HCT116 (cell line): ENCODE measurements at regions not wholly inside any gene's neighbourhood (a gene's known extent, or its start where the extent isn't known, plus 50 kb on each side); places are given as distances from the start of the nearest gene placed in this dataset.

Experiments used
- ATAC-seq: fragments of 200-7000 bp; cut with Tn5 transposase; 2 replicates; pipeline ENCODE4 v1.9.1; 2020; ENCODE audit warnings: mild to moderate bottlenecking, moderate library complexity
- BruUV-seq: library from RNA; stranded (reverse); fragments of 400-500 nt; replicated peaks from 2 replicates; lab custom pipeline; 2021; lab: Mats Ljungman, UMichigan
- CTCF ChIA-PET: fragments of 300-600 bp; sonication (Branson Sonifier 250); formaldehyde crosslinking; loops from one replicate; lab custom pipeline; 2021; ENCODE audit warnings: antibody characterized with exemption; lab: Charles Lee
- POLR2A ChIA-PET: fragments of 300-600, 350-600 bp; sonication (Branson Sonifier 250); formaldehyde crosslinking; loops from one replicate; lab custom pipeline; 2021; ENCODE audit warnings: antibody characterized with exemption; lab: Charles Lee
- RAD21 ChIA-PET, 2 experiments: fragments of 300-600 bp; sonication (Branson Sonifier 250); formaldehyde crosslinking; loops; one replicate each; lab custom pipeline; 2023; ENCODE audit warnings: low total read pairs in 2 of 2; ENCODE audit not compliant: uncharacterized antibody in 2 of 2, unreplicated experiment in 2 of 2, low non-redundant PET in 1 of 2; lab: Charles Lee
- DNase-seq: peaks from one replicate; pipeline ENCODE4 v3.0.0-alpha.2; 2010; ENCODE audit warnings: low read depth, low spot score
- H2AFZ ChIP-seq: fragments of 200-600 bp; shearing (Covaris generic), sonication (generic); 2 replicates; pipeline ENCODE4 v1.6.1; 2017; ENCODE audit warnings: low read depth, mixed run types, mixed read lengths, antibody characterized with exemption, low read length; ENCODE audit not compliant: poor library complexity, severe bottlenecking
- H3K27ac ChIP-seq: 2 replicates; pipeline ENCODE4 v1.5.1; 2012; ENCODE audit warnings: low read depth, low read length
- H3K27me3 ChIP-seq: fragments of 200-600 bp; sonication (generic); 2 replicates; pipeline ENCODE4 v1.6.1; 2016; ENCODE audit warnings: mixed run types, low read length, mixed read lengths; ENCODE audit not compliant: insufficient read depth
- H3K36me3 ChIP-seq, 2 experiments: fragments of 200-500 bp in 1 of 2; fragments of 200-600 bp in 1 of 2; sonication (Bioruptor generic) in 1 of 2; sonication (generic) in 1 of 2; 2 replicates each; pipeline versions ENCODE4 v1.5.1 to v1.6.1; 2014 to 2016; ENCODE audit warnings: low read length in 2 of 2, inconsistent platforms in 1 of 2, mixed read lengths in 1 of 2, mixed run types in 1 of 2; ENCODE audit not compliant: insufficient read depth in 2 of 2, control insufficient read depth in 1 of 2
- H3K4me1 ChIP-seq, 2 experiments: fragments of 200-600 bp in 1 of 2; sonication (generic) in 1 of 2; 2 replicates each; pipeline versions ENCODE4 v1.5.1 to v1.6.1; 2012 to 2017; ENCODE audit warnings: low read length in 2 of 2, inconsistent platforms in 1 of 2, mild to moderate bottlenecking in 1 of 2, mixed read lengths in 1 of 2, mixed run types in 1 of 2, moderate library complexity in 1 of 2; ENCODE audit not compliant: insufficient read depth in 2 of 2, control insufficient read depth in 1 of 2
- H3K4me2 ChIP-seq: fragments of 200-600 bp; sonication (generic); 2 replicates; pipeline ENCODE4 v1.6.1; 2017; ENCODE audit warnings: mixed run types, low read length, mixed read lengths
- H3K4me3 ChIP-seq, 2 experiments: fragments of 200-600 bp in 1 of 2; sonication (generic) in 1 of 2; replicated peaks in 1 of 2; 2 replicates each; pipeline ENCODE4 v1.5.1; 2011 to 2016; ENCODE audit warnings: low read length in 2 of 2, control low read depth in 1 of 2, low read depth in 1 of 2, mild to moderate bottlenecking in 1 of 2, mixed read lengths in 1 of 2, mixed run types in 1 of 2
- H3K79me2 ChIP-seq: fragments of 200-600 bp; sonication (generic); 2 replicates; pipeline ENCODE4 v1.6.1; 2017; ENCODE audit warnings: mild to moderate bottlenecking, mixed run types, low read length, moderate library complexity, mixed read lengths; ENCODE audit not compliant: insufficient read depth
- H3K9ac ChIP-seq: fragments of 200-600 bp; sonication (generic); 2 replicates; pipeline ENCODE4 v1.6.1; 2016; ENCODE audit warnings: low read length, mixed read lengths
- H3K9me2 ChIP-seq: fragments of 200-600 bp; sonication (generic), shearing (Covaris generic); 2 replicates; pipeline ENCODE4 v1.6.1; 2017; ENCODE audit warnings: mixed run types, mild to moderate bottlenecking, moderate library complexity; ENCODE audit not compliant: insufficient read depth
- H3K9me3 ChIP-seq, 2 experiments: fragments of 200-500 bp in 1 of 2; fragments of 200-600 bp in 1 of 2; sonication (Bioruptor generic) in 1 of 2; sonication (generic) in 1 of 2; 2 replicates each; pipeline ENCODE4 v1.6.1; 2014 to 2017; ENCODE audit warnings: low read length in 2 of 2, mixed read lengths in 2 of 2, inconsistent platforms in 1 of 2, low read depth in 1 of 2, mild to moderate bottlenecking in 1 of 2, mixed run types in 1 of 2, moderate library complexity in 1 of 2; ENCODE audit not compliant: control insufficient read depth in 1 of 2, insufficient read depth in 1 of 2
- H4K20me1 ChIP-seq: fragments of 200-600 bp; sonication (generic), shearing (Covaris generic); 2 replicates; pipeline ENCODE4 v1.6.1; 2017; ENCODE audit warnings: mixed run types, mild to moderate bottlenecking, moderate library complexity; ENCODE audit not compliant: insufficient read depth
- CEBPB ChIP-seq: IDR thresholded peaks from 2 replicates; pipeline ENCODE4 v1.6.1; 2012; ENCODE audit warnings: low read depth
- EGR1 ChIP-seq: IDR thresholded peaks from 2 replicates; pipeline ENCODE4 v1.6.1; 2012; ENCODE audit warnings: low read depth
- ELF1 ChIP-seq: IDR thresholded peaks from 2 replicates; pipeline ENCODE4 v1.6.1; 2012; ENCODE audit warnings: low read depth, borderline replicate concordance
- JUND ChIP-seq: IDR thresholded peaks from 2 replicates; pipeline ENCODE4 v1.6.1; 2012
- POLR2A ChIP-seq: IDR thresholded peaks from 2 replicates; pipeline ENCODE4 v1.7.0; 2011; ENCODE audit warnings: borderline replicate concordance; ENCODE audit not compliant: insufficient read depth, insufficient read length; ENCODE audit errors: extremely low read depth
- POLR2AphosphoS5 ChIP-seq: IDR thresholded peaks from 2 replicates; pipeline ENCODE4 v1.6.1; 2011; ENCODE audit warnings: mild to moderate bottlenecking, low read depth, low read length, moderate library complexity
- SIN3A ChIP-seq: IDR thresholded peaks from 2 replicates; pipeline ENCODE4 v1.6.1; 2012; ENCODE audit warnings: low read depth
- SP1 ChIP-seq: IDR thresholded peaks from 2 replicates; pipeline ENCODE4 v1.6.1; 2012; ENCODE audit warnings: low read depth
- TCF7L2 ChIP-seq: IDR thresholded peaks from 2 replicates; pipeline ENCODE4 v1.7.0; 2011; ENCODE audit warnings: borderline replicate concordance, inconsistent platforms; ENCODE audit not compliant: insufficient read depth, insufficient read length; ENCODE audit errors: extremely low read depth
- YY1 ChIP-seq: IDR thresholded peaks from 2 replicates; pipeline ENCODE4 v1.6.1; 2011; ENCODE audit warnings: low read length, low read depth, moderate library complexity, mild to moderate bottlenecking; ENCODE audit not compliant: insufficient replicate concordance; ENCODE audit errors: extremely low read depth
- ZBTB33 ChIP-seq: IDR thresholded peaks from 2 replicates; pipeline ENCODE4 v1.6.1; 2011; ENCODE audit warnings: mild to moderate bottlenecking, low read length, moderate library complexity; ENCODE audit not compliant: insufficient replicate concordance; ENCODE audit errors: extremely low read depth
- ZFX ChIP-seq: fragments of 450-650 bp; IDR thresholded peaks from 2 replicates; pipeline ENCODE4 v1.6.1; 2017
- ZNF274 ChIP-seq: fragments of 200-500 bp; sonication (Bioruptor generic); IDR thresholded peaks from 2 replicates; pipeline ENCODE4 v1.6.1; 2014; ENCODE audit warnings: mild to moderate bottlenecking, low read depth, low read length, inconsistent platforms
- intact Hi-C: fragments of 100-400 bp; cut with micrococcal nuclease; formaldehyde crosslinking; loops from 2 replicates; pipeline ENCODE4 v1.10.0; 2022

- no peak overlapping the region for H3K27ac ChIP-seq
- ChIA-PET POLR2A (no interaction called here), CTCF (no interaction called here), RAD21 (no interaction called here)
- H3K79me2 ChIP-seq = no peaks in the 10 kb centered on the region
- H3K27me3 ChIP-seq = no peaks in the 10 kb centered on the region
- no peaks in the 10 kb centered on the region for H3K4me1 ChIP-seq
- H3K9me3 ChIP-seq = peaks cover 6% of the 10 kb centered on the region in 2 experiments; a peak in 3 of 4 replicates
- H3K4me2 ChIP-seq = no peak overlapping the region
- DNase-seq = no peak
- TF ChIP-seq TCF7L2 (no peak), ZBTB33 (no peak), POLR2AphosphoS5 (no peak), JUND (no peak), CEBPB (no peak), POLR2A (no peak), ELF1 (no peak), ZFX (no peak), ZNF274 (no peak), SIN3A (no peak)
- H3K9me2 ChIP-seq = no peaks in the 10 kb centered on the region
- H2AFZ ChIP-seq = no peak overlapping the region
- H4K20me1 ChIP-seq = no peaks in the 10 kb centered on the region
- H3K36me3 ChIP-seq = no peaks in the 10 kb centered on the region
- H3K9ac ChIP-seq = no peak overlapping the region
- H3K4me3 ChIP-seq = no peak overlapping the region
- BruUV-seq = no TSS peak
- intact Hi-C loops = no loop called here
- ATAC-seq = no peak
These were observed 1050.7 kb downstream of the TLE4 start for GRCh38 chr9:80622508-80622907.

- H3K9me3 ChIP-seq = peaks cover 0 to 3% of the 10 kb centered on the region in 2 experiments; a peak in 2 of 4 replicates
- POLR2A ChIA-PET = no interaction called here
- DNase-seq (no peak), ATAC-seq (no peak)
- no peaks in the 10 kb centered on the region for H3K27me3 ChIP-seq
- RAD21 ChIA-PET = no interaction called here
- TF ChIP-seq YY1 = no peak
- TF ChIP-seq ZNF274 = no peak
- TF ChIP-seq ELF1 = no peak
- no peak for TF ChIP-seq EGR1
- TF ChIP-seq ZBTB33 = no peak
- TF ChIP-seq SP1 = no peak
- no peak for TF ChIP-seq JUND
- no peaks in the 10 kb centered on the region for H3K4me1 ChIP-seq
- no peak overlapping the region for H3K4me3 ChIP-seq
- no peaks in the 10 kb centered on the region for H3K9me2 ChIP-seq
- CTCF ChIA-PET = no interaction called here
- H3K4me2 ChIP-seq = no peak overlapping the region
- no peaks in the 10 kb centered on the region for H4K20me1 ChIP-seq
- no peak overlapping the region for H2AFZ ChIP-seq
- no peaks in the 10 kb centered on the region for H3K79me2 ChIP-seq
- H3K36me3 ChIP-seq = no peaks in the 10 kb centered on the region
- H3K9ac ChIP-seq = no peak overlapping the region
- H3K27ac ChIP-seq = no peak overlapping the region
- intact Hi-C loops = no loop called here
- BruUV-seq = no TSS peak
These were observed 1047.6 kb downstream of the TLE4 start for GRCh38 chr9:80619356-80619755.
